Testis (tissue), 2 donors: ENCODE measurements at regions not wholly inside any gene's neighbourhood (a gene's known extent, or its start where the extent isn't known, plus 50 kb on each side); places are given as distances from the start of the nearest gene placed in this dataset.

Experiments used
- POLR2A ChIP-seq: fragments of 450-650 bp; IDR thresholded peaks from one replicate; pipeline ENCODE4 v1.6.1; 2017; ENCODE audit warnings: antibody characterized with exemption, mild to moderate bottlenecking, moderate library complexity
- TF ChIP-seq, protein P1 (sequence below), 3 experiments: fragments of 450-650 bp in 2 of 3; fragments of 200-600 bp in 1 of 3; sonication (generic) in 1 of 3; IDR thresholded peaks; one replicate each; pipeline ENCODE4 v1.5.1; 2016 to 2019; ENCODE audit warnings: antibody characterized with exemption in 3 of 3, mild to moderate bottlenecking in 2 of 3, moderate library complexity in 1 of 3

DNA sequence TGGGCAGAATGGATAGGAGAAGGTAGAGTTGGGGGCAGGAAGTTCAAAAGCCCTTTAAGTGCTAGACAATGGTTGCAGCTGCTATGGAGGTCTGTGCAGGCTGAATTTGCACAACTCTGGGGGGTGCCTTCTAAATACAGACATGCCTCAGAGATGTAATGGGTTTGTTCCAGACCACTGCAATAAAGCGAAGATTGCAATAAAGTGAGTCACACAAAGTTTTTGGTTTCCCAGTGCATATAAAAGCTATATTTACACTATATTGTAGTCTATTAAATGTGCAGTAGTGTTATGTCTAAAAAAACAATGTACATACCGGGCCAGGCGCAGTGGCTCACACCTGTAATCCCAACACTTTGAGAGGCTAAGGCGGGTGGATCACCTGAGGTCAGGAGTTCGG lies 60.5 kb upstream of the MYOCD start:
- TF ChIP-seq, protein P1, sequence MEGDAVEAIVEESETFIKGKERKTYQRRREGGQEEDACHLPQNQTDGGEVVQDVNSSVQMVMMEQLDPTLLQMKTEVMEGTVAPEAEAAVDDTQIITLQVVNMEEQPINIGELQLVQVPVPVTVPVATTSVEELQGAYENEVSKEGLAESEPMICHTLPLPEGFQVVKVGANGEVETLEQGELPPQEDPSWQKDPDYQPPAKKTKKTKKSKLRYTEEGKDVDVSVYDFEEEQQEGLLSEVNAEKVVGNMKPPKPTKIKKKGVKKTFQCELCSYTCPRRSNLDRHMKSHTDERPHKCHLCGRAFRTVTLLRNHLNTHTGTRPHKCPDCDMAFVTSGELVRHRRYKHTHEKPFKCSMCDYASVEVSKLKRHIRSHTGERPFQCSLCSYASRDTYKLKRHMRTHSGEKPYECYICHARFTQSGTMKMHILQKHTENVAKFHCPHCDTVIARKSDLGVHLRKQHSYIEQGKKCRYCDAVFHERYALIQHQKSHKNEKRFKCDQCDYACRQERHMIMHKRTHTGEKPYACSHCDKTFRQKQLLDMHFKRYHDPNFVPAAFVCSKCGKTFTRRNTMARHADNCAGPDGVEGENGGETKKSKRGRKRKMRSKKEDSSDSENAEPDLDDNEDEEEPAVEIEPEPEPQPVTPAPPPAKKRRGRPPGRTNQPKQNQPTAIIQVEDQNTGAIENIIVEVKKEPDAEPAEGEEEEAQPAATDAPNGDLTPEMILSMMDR (IDR thresholded peaks at IDR 0.05): no peak
- TF ChIP-seq POLR2A: no peak
